ENCODE measurements at regions not wholly inside any gene's neighbourhood (a gene's known extent, or its start where the extent isn't known, plus 50 kb on each side); places are given as distances from the start of the nearest gene placed in this dataset.
A peak's percentile ranks its signal among the peaks of the same experiment; 100 is the strongest.

GRCh38 chr12:83388551-83388950, 701.8 kb downstream of the TMTC2 start:
- H3K9ac ChIP-seq = no peak overlapping the region
- no peaks in the 10 kb centered on the region for H3K4me1 ChIP-seq
- H3K36me3 ChIP-seq = no peaks in the 10 kb centered on the region
- peak overlapping the region; percentile 12 for H2AFZ ChIP-seq (replicated peaks)
- no peak overlapping the region for H3K4me3 ChIP-seq
- no peak overlapping the region for H3K27ac Mint-ChIP-seq
- no peaks in the 10 kb centered on the region for H4K20me1 ChIP-seq (ENCODE audit: low read depth)
- H3K79me2 ChIP-seq (ENCODE audit: low read depth) = no peaks in the 10 kb centered on the region
- no peak for DNase-seq (ENCODE audit: low spot score)
- peaks cover 5% of the 10 kb centered on the region for H3K27me3 Mint-ChIP-seq (ENCODE audit: insufficient read depth, low read depth)
- no peaks in the 10 kb centered on the region for H3K9me3 ChIP-seq (ENCODE audit: low read depth)
- TF ChIP-seq CTCF (IDR thresholded peaks at IDR 0.05) (no peak), EZH2phosphoT487 (IDR thresholded peaks at IDR 0.05) (no peak), EZH2 (IDR thresholded peaks at IDR 0.05) (no peak)
- H3K4me2 ChIP-seq = no peak overlapping the region
- no peaks in the 10 kb centered on the region for H3K9me3 Mint-ChIP-seq
- H3K27me3 ChIP-seq = no peaks in the 10 kb centered on the region
- peaks cover 3% of the 10 kb centered on the region for H3F3A ChIP-seq (ENCODE audit: low read depth)
- H3K4me1 Mint-ChIP-seq = no peaks in the 10 kb centered on the region
- no peak overlapping the region for H3K27ac ChIP-seq
- H3K36me3 Mint-ChIP-seq = no peaks in the 10 kb centered on the region
- H3K4me3 Mint-ChIP-seq = no peak overlapping the region

GRCh38 chr12:83386527-83387264, 700.0 kb downstream of the TMTC2 start:
- Histone ChIP-seq H3K79me2 (ENCODE audit: low read depth) (no peaks in the 10 kb centered on the region), H3K27ac (no peak overlapping the region), H3F3A (ENCODE audit: low read depth) (peaks cover 3% of the 10 kb centered on the region), H3K9ac (no peak overlapping the region), H3K9me3 (ENCODE audit: low read depth) (no peaks in the 10 kb centered on the region), H3K4me3 (no peak overlapping the region), H4K20me1 (ENCODE audit: low read depth) (no peaks in the 10 kb centered on the region), H3K27me3 (no peaks in the 10 kb centered on the region), H3K4me2 (no peak overlapping the region), H3K4me1 (no peaks in the 10 kb centered on the region), H2AFZ (replicated peaks) (peak overlapping the region; percentile 80), H3K36me3 (no peaks in the 10 kb centered on the region)
- TF ChIP-seq CTCF (IDR thresholded peaks at IDR 0.05) (no peak), EZH2 (IDR thresholded peaks at IDR 0.05) (no peak), EZH2phosphoT487 (IDR thresholded peaks at IDR 0.05) (no peak)
- Mint-ChIP-seq H3K9me3 (no peaks in the 10 kb centered on the region), H3K4me3 (no peak overlapping the region), H3K4me1 (no peaks in the 10 kb centered on the region), H3K27ac (no peak overlapping the region), H3K36me3 (no peaks in the 10 kb centered on the region), H3K27me3 (ENCODE audit: insufficient read depth, low read depth) (peaks cover 5% of the 10 kb centered on the region)
- DNase-seq (ENCODE audit: low spot score) = no peak

DNA sequence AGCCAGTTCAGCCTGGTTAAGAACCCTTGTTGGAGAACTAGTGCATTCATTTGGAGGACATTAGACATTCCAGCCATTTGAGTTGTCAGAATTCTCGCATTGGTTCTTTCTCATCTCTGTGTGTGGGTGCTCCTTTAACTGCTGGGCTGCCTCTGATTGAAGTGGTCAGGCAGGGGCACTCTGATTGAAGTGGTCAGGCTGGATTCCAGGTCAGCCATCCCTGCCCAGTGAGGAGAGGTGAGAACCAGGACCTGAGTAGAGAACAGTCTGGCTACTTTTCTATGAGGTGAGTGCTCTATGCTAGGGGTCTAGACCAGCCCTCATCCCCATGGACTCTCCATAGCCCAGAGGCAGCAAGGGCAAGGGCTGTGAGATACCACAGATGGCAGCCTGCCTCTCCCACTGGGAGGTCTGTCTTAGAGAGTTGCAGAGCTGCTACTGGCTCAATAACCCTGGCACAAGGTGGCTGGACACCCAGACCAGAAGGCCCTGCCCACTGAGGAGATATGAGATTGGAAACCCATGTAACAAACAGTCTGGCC, 691.6 kb downstream of the TMTC2 start:
- Histone ChIP-seq H3K9me3 (ENCODE audit: low read depth) (no peaks in the 10 kb centered on the region), H3K27me3 (no peaks in the 10 kb centered on the region), H3K4me1 (no peaks in the 10 kb centered on the region), H3K79me2 (ENCODE audit: low read depth) (no peaks in the 10 kb centered on the region), H3F3A (ENCODE audit: low read depth) (no peaks in the 10 kb centered on the region), H4K20me1 (ENCODE audit: low read depth) (no peaks in the 10 kb centered on the region), H2AFZ (replicated peaks) (no peak overlapping the region), H3K9ac (no peak overlapping the region), H3K4me2 (no peak overlapping the region), H3K27ac (no peak overlapping the region), H3K36me3 (no peaks in the 10 kb centered on the region), H3K4me3 (no peak overlapping the region)
- Mint-ChIP-seq H3K4me1 (no peaks in the 10 kb centered on the region), H3K36me3 (no peaks in the 10 kb centered on the region), H3K4me3 (no peak overlapping the region), H3K27ac (no peak overlapping the region), H3K27me3 (ENCODE audit: insufficient read depth, low read depth) (no peaks in the 10 kb centered on the region), H3K9me3 (no peaks in the 10 kb centered on the region)
- DNase-seq (ENCODE audit: low spot score) = no peak
- no peak for TF ChIP-seq EZH2phosphoT487 (IDR thresholded peaks at IDR 0.05)
- TF ChIP-seq CTCF (IDR thresholded peaks at IDR 0.05) = no peak
- no peak for TF ChIP-seq EZH2 (IDR thresholded peaks at IDR 0.05)

Measured in neural progenitor cell (in vitro differentiated cells).